SH-SY5Y (cell line): ENCODE measurements at regions not wholly inside any gene's neighbourhood (a gene's known extent, or its start where the extent isn't known, plus 50 kb on each side); places are given as distances from the start of the nearest gene placed in this dataset.

Source experiments
- GATA2 ChIP-seq: IDR thresholded peaks from 2 replicates; pipeline ENCODE4 v1.6.1; 2011; ENCODE audit warnings: mild to moderate bottlenecking, low read depth, low read length
- GATA3 ChIP-seq: IDR thresholded peaks from 2 replicates; pipeline ENCODE4 v1.6.1; 2011; ENCODE audit warnings: low read depth, mild to moderate bottlenecking, low read length, moderate library complexity

DNA sequence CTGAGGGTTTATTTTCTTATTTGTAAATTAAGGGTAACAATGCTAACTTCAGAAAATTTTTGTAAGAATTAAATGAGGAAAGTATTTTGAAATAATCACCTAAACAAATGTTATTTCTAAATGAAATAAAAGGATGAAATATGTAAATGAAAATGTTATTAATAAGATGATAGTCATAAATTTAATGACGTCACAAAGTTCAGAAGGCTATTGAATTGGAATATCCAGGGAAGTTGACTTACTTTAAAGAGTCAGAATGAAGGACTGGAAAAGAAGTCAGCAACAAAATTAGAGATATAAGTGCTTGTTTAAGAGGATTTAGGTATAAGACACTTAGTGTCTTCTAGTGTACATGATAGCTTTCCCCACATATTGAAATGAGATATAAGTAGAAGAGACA, 732.6 kb upstream of the CDH7 start:
- no peak for TF ChIP-seq GATA2
- TF ChIP-seq GATA3, result no peak
